ENCODE measurements at regions not wholly inside any gene's neighbourhood (a gene's known extent, or its start where the extent isn't known, plus 50 kb on each side); places are given as distances from the start of the nearest gene placed in this dataset.

DNA sequence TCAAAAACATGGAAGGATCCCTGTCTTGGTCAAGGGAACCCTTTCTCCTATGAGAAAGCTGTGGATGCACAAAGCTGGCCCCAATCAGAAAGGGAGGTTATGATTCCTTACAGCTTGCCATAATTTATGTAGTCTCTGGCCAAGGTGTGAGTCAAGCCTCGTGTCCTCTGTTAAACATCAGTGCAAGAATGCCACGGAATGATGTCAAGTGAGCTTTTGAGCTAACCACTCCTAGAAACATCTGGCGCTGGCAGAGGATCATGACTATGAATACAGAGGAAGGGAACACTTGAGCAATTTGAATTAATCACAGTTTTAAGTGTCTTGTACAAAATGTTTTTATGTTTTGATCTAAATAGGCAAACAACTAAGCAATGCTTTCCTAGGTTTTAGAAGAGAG lies 51.5 kb upstream of the RAP2C start:
- in situ Hi-C loops (cut with MboI; ENCODE audit: low sequenced_read_pairs, unreplicated experiment): no loop called here
- no peak for DNase-seq (ENCODE audit: low spot score)
- TF ChIP-seq, protein P1, sequence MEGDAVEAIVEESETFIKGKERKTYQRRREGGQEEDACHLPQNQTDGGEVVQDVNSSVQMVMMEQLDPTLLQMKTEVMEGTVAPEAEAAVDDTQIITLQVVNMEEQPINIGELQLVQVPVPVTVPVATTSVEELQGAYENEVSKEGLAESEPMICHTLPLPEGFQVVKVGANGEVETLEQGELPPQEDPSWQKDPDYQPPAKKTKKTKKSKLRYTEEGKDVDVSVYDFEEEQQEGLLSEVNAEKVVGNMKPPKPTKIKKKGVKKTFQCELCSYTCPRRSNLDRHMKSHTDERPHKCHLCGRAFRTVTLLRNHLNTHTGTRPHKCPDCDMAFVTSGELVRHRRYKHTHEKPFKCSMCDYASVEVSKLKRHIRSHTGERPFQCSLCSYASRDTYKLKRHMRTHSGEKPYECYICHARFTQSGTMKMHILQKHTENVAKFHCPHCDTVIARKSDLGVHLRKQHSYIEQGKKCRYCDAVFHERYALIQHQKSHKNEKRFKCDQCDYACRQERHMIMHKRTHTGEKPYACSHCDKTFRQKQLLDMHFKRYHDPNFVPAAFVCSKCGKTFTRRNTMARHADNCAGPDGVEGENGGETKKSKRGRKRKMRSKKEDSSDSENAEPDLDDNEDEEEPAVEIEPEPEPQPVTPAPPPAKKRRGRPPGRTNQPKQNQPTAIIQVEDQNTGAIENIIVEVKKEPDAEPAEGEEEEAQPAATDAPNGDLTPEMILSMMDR (IDR thresholded peaks at IDR 0.05; ENCODE audit: borderline replicate concordance, control extremely low read depth, extremely low read depth, insufficient read depth, missing control alignments): no peak

DNA sequence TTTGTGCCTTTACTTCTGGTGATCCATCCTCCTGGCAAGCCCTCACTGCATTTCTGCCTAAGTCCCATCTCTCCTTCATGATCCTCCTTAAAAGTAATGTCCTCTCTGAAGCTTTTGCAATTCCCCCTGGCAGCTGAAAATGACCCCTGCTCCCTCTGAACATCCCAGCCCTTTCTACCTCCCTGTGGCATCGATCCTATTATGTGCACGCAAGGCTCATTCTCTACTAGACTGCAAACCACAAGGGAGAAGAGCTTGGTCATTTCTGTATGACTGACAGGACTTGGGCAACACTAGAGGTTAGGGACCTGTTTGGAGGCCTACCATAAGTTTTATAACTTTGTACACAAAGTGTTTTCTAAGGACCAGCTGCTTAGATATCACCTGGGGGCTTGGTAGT lies 50.8 kb upstream of the RAP2C start:
- DNase-seq (ENCODE audit: low spot score): no peak
- TF ChIP-seq, protein P1 (IDR thresholded peaks at IDR 0.05; ENCODE audit: borderline replicate concordance, control extremely low read depth, extremely low read depth, insufficient read depth, missing control alignments): no peak
- in situ Hi-C loops (cut with MboI; ENCODE audit: low sequenced_read_pairs, unreplicated experiment): no loop called here

All from GM13976 (cell line).